GM18520 (cell line): ENCODE measurements at regions not wholly inside any gene's neighbourhood (a gene's known extent, or its start where the extent isn't known, plus 50 kb on each side); places are given as distances from the start of the nearest gene placed in this dataset.

Experiments used
- ATAC-seq: cut with Tn5 transposase; IDR thresholded peaks from one replicate; pipeline ENCODE4 v1.9.1; 2021; ENCODE audit not compliant: unreplicated experiment

GRCh38 chr11:19375440-19375839 lies 134.7 kb upstream of the E2F8 start:
- ATAC-seq, result no peak

GRCh38 chr11:19374151-19374569 lies 133.4 kb upstream of the E2F8 start:
- ATAC-seq, result no peak

GRCh38 chr11:19372381-19372780 lies 131.6 kb upstream of the E2F8 start:
- ATAC-seq, result no peak

GRCh38 chr11:19370100-19370861 lies 129.5 kb upstream of the E2F8 start:
- no peak for ATAC-seq

GRCh38 chr11:19368726-19369375 lies 128.1 kb upstream of the E2F8 start:
- ATAC-seq, result no peak

- no peak for ATAC-seq
Measured at GRCh38 chr11:19366992-19367709, 126.4 kb upstream of the E2F8 start.

- no peak for ATAC-seq
Measured at GRCh38 chr11:19365743-19366410, 125.1 kb upstream of the E2F8 start.

GRCh38 chr11:19359221-19360000 lies 118.7 kb upstream of the E2F8 start:
- no peak for ATAC-seq

GRCh38 chr11:19357943-19358342 lies 117.2 kb upstream of the E2F8 start:
- no peak for ATAC-seq

- ATAC-seq, result no peak
Measured at GRCh38 chr11:19355601-19356000, 114.9 kb upstream of the E2F8 start.

GRCh38 chr11:19353287-19353850 lies 112.6 kb upstream of the E2F8 start:
- no peak for ATAC-seq

GRCh38 chr11:19352771-19353160 lies 112.0 kb upstream of the E2F8 start:
- no peak for ATAC-seq

- no peak for ATAC-seq
Measured at GRCh38 chr11:19352072-19352770, 111.5 kb upstream of the E2F8 start.

GRCh38 chr11:19351426-19351825 lies 110.7 kb upstream of the E2F8 start:
- ATAC-seq, result no peak

GRCh38 chr11:19350160-19350559 lies 109.4 kb upstream of the E2F8 start:
- ATAC-seq, result no peak

- ATAC-seq, result no peak
Measured at GRCh38 chr11:19349340-19350025, 108.7 kb upstream of the E2F8 start.

GRCh38 chr11:19347911-19348310 lies 107.2 kb upstream of the E2F8 start:
- ATAC-seq, result no peak

- no peak for ATAC-seq
Measured at GRCh38 chr11:19345848-19346681, 105.3 kb upstream of the E2F8 start.
